GM19238 (cell line): ENCODE measurements at regions not wholly inside any gene's neighbourhood (a gene's known extent, or its start where the extent isn't known, plus 50 kb on each side); places are given as distances from the start of the nearest gene placed in this dataset.
"Not testable (repeated sequence)": the region's sequence is repeated elsewhere in the genome, so short reads cannot be mapped to it uniquely, and the experiment has no call there.

Experiments
- DNase-seq: peaks from one replicate; pipeline ENCODE4 v3.0.0; 2011; ENCODE audit warnings: low spot score; ENCODE audit not compliant: insufficient read length

DNA sequence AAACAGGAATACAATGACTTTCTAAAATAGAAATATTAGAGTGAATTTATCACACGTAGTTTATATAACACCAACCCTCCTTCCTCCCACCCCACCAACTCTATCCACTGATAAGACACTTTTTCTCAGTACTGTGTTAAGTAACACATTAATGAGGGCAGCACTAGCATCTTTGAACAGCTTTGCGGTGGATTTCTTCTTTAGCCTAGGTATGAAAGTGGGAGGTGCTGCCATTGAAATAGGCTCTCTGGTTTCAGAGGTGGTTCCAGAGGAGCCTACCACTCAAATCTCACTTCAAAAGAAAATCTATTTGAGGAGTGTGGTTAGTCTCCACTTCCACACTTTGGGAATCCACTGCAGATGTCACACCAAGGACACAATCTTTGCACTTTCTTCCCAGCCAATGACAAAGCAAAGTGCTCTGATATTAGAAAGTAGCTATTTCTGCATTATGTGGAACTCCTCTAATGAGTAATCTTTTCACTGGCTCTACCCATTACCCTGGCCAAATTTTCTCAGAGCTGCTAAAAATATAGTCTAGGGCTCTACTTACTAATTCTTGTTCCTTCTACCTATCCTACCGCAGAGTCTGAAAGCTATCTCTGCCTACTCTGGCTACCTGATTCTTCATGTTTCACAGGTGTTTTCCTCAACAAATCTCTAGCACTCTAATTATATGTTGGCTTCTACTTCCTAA, 1667.8 kb downstream of the MRPL39 start:
- no peak for DNase-seq

DNA sequence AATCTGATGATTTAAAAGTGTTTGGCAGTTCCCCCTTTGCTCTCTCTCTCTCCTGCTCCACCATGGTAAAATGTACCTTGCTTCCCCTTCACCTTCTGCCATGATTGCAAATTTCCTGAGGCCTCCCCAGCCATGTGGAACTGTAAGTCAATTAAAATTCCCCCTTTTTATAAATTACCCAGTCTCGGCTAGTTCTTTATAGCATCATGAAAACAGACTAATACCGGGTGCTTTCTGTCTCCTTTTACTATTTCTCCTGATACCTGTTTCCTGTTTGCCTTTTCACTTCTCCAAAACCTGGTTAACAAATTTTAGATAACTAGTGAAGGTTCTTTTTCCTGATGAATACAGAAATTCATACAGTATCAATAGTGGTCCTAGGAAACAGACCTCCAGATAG, 1670.3 kb downstream of the MRPL39 start:
- no peak for DNase-seq

DNA sequence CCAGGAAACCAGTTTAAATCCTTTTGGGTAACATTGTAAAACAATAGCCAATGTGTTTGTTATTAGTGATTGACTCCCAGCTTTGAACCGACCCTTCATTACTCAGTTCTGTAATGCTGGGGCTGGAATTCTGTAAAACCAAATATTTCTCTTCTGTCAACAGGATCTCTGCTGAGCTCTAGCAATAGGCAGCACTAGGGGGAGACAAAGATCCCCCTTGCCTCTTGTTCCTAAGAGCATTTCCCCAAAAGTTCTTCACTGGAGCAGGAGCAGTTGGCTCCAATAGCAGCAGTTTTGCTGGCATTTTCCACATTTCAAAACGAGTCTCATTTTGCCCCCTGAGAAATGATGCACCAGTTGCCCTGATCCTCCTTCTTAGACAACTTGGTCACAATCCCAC, 1671.1 kb downstream of the MRPL39 start:
- DNase-seq = no peak

DNA sequence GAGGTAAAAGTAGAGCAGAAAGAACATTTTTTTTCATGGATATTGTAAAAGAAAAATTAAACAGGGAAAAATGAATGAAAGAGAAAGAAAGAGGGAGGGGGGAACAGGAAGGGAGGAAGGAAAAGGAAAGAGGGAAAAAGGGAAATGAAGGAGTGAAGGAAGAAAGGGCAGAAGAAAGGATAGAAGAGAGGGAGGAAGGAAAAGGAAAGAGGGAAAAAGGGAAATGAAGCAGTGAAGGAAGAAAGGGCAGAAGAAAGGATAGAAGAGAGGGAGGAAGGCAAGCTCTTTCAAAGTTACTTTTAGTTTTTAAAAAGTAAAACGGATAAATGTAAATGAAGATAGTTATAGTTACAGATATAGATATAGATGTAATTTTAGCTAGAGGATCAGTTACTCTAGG, 1676.7 kb downstream of the MRPL39 start:
- no peak for DNase-seq

DNA sequence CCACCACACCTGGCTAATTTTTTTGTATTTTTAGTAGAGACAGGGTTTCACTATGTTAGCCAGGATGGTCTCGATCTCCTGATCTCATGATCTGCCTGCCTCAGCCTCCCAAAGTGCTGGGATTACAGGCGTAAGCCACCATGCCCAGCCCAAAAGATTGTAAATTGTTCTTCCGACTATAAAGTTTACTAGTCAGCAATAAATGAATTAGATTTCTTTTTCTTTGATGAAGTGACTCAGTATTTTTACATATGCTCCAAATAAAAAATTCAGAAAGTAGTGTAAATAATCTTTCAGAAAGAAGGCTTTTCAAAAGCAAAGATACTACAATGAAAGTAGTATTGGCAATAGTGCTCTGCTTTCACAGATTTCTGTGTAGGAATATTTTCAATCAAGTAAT, 1680.9 kb downstream of the MRPL39 start:
- not testable (repeated sequence) for DNase-seq

DNA sequence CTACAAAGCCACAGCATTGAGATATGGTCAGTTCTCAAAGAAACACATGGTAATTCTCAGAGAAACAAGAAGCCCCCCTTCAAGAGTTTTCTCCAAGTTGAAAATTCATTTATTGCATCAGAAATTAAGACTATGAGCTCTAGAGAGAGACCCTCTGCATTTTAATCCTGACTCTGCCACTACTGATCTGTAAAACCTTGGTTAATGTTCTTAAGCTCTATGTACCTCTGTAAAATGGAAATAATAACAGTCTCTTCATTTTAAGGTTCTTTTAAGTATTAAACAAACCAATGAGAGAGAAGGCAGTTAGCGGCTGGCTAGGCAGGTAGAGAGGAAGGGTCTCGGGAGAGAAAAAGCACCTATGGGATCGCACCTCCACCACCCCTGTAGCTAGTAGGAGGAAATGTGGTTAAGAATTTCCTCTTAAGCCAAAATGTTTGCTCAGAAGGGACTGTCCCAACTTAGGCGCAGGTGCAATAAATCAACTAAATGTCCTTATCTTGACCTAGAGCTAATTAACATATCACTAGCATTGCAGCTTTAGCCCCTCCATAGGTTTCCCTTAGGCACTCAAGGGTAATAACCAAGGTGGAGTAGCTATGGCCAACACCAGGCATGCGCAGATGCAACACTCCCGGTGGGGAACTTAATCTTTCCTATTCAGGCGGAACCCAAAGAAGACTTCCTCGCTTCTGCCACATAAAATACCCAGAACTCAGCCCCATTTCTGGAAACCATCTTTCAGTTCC, 1685.4 kb downstream of the MRPL39 start:
- no peak for DNase-seq

DNA sequence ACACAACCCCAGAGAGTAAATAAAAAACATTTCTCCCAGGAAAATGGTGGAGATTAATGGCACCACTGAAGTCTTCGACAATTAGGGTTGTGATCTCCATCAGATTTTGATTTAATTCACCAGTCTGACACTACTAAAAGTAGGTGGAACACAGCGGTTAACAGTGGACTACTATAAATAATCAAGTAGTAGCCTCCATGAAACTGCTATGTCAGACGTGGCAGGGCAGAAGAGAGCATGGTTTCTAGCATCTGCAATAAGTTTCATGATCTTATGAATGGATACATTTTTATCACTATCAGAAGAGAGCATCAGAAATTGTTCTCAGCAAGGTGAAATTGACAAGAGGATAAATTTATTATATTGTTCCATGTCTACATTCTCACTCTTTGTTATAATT, 1706.6 kb downstream of the MRPL39 start:
- no peak for DNase-seq

DNA sequence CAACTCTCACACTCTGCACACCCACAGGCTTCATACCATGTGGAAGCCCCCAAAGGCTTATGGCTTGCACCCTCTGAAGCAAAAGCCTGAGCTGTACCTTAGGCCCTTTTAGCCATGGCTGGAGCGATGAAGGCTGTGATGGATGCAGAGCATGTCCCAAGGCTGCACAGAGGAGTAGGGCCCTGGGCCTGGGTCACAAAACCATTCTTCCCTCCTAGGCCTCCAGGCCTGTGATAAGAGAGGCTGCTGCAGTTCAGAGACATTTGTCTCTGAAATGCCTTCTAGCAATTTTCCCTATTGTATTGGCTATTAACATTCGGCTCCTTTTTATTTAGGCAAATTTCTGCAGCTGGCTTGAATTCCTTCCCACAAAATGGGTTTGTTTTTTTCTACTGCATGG, 1707.7 kb downstream of the MRPL39 start:
- no peak for DNase-seq

DNA sequence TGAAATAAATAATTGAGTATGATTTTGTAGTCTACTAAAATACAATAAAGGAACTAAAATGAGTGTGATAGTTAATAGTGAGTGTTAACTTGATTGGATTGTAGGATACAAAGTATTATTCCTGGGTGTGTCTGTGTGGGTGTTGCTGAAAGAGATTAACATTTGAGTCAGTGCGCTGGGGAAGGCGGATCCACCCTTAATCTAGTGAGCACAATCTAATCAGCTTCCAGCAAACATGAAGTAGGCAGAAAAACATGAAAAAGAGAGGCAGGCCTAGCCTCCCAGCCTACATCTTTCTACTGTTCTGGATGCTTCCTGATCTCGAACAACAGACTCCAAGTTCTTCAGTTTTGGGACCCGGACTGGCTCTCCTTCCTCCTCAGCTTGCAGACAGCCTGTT, 1716.6 kb downstream of the MRPL39 start:
- DNase-seq = no peak

DNA sequence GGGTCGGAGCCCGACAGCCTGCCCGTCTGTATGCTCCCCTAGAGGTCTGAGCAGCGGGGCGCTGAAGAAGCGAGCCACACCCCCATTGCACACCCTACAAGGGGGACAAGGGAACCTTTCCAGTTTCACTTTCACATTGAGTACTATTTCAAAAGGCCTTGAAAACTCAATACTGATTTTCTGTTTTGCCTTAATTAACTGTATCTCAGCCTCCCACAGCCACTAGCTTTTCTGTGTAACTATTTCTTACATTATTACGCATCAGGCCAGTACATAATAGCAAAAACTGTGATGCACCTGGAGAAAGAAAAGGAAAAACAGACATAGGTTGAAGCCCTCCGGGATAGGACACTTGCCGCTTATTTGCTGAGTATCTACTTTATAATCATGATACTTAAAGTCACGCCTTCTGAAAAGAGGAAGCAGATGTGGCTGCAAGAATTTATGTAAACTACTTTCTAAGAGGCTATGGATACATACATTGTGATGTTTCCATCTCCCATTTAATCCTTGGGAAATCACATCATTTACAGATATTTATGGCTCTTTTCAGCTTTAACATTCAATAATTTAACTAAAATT, 1719.5 kb downstream of the MRPL39 start:
- no peak for DNase-seq

DNA sequence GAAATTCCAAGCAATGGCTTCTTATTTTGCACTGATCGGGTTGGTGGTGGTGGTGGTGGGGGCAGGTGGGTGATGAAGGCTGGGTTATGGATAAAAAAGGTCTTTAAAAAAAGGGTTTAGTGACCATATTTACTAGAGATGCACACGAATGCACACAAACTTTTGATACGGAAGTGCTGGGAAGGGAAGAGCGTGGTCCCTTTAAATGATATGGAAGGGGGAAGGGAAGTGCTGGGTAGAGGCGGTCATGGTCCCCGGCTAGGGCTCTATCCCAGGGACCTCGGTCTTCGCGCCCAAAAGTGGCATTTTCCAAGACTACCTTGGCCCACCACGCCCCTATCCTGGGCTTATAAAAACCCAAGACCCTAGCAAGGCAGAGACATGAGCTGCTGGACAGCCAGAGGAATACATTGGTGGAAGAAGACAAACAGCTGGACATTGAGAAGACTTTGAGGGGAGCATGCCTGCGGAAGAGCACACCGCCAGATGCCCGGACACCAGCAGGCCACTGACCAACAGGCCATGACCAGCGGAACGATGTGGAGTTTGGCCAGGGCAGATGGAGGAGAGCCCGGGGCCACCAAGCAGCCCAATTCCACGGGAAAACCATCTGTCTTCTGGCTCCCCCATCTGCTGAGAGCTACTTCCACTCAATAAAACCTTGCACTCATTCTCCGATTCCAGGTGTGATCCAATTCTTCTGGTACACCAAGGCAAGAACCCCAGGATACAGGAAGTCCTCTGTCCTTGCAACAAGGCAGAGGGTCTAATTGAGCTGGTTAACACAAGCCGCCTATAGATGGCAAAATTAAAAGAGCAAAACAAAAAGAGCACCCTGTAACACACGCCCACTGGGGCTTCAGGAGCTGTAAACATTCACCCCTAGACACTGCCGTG, 1720.2 kb downstream of the MRPL39 start:
- no peak for DNase-seq

DNA sequence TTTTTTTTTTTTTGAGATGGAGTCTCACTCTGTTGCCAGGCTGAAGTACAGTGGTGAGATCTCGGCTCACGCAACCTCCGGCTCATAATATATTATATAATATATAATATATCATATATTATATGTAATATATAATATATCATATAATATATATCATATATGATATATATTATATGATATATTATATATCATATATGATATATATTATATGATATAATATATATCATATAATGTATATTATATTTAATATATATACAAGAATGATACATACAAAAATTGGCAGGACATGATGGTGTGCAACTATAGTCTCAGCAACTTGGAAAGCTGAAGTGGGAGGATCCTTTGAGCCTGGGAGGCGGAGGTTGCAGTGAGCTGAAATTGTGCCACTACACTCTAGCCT, 1725.5 kb downstream of the MRPL39 start:
- no peak for DNase-seq

DNA sequence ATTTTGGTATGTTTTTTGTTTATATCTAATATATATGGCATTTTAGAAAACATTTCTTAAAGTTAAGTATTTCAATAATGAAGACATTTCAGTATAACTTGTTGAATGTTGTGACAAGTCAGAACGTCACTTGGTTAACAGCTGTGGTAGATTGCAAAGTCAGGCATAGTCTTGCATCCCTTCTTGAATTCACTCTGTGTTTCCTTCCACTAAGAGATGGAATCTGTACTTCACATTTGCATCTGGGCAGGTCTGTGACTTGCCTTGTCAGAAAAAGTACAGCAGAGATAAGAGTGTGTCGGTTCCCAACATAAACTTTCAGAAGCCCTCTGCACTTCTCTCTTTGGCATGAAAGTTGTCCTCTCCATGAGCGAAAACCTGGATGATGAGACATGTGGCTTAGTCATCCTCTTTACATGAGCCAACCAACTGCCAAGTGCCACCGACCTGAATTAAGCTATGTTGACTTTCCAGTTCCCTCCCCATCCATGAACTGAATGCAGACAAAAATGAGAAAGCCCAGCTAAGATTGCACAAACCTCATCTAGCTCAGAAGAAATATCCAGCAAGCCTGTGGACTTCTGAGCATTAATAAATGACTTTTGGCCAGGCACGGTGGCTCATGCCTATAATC, 1730.2 kb downstream of the MRPL39 start:
- no peak for DNase-seq

DNA sequence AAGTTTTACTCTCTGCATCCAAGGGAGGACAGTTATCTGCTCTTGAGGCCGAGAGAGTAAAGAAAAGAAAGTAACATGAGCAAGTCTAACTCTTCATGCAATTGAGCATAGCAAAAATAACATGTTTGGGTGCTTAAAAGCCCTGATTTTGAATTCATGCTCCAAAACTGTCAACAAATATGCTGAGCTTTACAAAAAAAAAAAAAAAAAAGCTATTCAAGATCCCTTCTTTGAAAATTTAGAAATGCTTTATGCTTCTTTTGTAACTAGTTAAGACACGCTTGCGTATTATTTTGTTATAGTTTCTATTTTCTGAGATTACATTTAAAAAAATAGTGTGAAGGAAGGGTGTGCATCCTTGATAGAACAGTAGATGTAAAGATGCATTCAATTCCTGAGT, 1733.0 kb downstream of the MRPL39 start:
- no peak for DNase-seq

DNA sequence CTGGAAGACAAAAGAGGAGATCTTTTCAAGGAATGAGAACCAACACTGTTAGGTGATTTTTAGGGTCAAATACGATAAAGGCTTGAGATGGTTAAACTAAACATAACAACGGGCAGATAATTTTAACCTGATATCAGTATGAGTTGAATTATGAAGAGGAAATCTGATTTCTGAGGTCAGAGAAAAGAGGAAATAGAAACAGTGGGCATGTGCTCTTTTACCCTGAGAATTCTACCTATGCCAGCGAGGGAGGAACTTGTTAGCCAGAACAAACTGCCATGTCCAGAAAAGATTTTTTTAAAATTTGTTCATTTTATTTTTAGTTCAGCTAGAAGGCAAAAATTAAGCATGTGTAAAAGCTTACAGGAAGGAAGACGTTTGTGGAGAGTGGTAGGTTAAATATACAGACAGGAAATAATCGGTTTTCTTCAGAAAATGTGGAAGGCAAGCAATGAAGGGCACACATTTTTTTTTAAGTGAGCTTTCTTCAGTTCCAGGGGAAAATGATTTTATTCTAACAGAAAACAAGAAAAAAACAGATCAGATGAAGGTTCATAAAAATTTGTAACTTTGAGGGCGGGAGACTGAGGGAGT, 1745.3 kb downstream of the MRPL39 start:
- DNase-seq = no peak

DNA sequence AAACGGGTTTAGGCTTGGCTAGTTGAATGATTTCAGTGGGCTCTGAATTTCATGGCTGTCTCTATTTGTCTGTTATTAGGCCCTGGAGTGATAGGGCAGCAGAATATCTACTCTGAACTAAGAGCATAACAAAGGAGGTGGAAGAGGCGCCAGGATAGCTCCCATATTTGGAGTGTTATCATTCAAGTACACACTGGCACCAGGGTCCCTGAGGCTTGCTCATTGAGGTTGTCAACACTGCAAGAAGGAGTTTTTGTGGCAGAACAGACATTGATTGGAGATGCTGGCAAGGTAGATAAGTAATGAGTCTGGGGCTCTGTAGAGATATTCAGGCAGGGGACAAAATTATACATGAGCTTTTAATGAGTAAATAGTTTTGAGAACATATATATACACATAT, 1748.4 kb downstream of the MRPL39 start:
- no peak for DNase-seq

DNA sequence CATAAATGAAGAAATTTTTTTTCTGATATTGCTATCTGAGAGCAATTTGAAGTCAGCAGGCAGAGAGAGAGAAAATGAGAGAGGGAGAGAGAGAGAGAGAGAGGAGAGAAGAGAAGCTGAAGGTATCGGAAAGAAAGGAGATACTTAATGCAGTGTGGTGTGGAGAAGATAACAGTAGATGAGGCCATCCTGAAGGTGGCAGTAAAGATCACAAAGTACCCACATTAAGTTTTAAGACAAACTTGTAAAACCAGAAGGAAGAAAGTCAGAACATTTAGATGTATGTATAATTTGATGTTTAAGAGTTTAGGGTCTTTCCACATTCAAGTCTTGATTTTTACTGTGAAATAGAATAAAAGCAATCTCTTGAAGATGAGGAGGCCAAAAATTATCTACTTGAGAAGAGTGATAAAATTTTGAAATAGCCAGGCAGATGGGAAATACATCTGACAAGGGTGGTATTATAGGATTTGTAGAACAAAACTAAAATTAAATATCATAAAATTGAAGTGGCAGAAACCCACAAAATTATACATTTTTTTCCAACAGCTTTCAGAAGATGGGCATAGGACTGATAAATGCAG, 1753.4 kb downstream of the MRPL39 start:
- peak; percentile 2 for DNase-seq

DNA sequence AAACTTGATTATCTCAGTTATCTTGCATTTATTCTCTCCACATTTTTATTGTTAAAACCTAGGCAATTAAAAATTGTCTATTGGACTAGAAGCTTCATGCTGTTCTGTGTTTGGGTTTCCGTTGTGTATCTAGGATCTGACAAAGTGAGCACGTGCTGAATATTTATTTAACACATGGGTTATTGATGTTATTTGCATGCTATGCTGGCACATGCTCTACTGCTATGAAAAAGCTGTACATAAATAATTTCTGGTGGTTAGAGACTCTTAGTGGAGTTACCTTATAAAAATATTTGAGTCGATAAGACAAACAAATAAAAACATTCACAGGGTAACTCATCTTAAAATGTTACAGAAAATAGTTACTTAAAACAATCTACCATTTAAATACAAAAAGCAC, 1769.7 kb downstream of the MRPL39 start:
- DNase-seq = no peak

DNA sequence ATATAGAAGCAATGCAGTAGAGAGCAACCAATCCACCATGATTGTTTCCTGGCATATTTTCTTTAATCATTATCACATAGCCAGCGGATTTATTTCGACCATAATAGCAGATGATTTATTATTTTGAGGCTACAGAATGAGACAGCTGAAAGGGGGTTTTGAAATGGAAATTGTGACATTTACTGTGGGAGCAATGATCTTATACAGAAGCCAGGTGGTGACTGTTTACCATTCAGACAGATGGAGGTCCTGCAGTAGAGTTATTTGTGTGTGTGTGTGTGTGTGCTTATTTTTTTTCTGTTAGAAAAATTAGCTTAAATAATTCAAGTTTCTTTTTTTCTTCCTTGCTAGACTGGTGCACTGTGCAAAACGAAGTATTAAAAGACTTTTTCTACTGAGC, 1784.5 kb downstream of the MRPL39 start:
- DNase-seq = no peak

DNA sequence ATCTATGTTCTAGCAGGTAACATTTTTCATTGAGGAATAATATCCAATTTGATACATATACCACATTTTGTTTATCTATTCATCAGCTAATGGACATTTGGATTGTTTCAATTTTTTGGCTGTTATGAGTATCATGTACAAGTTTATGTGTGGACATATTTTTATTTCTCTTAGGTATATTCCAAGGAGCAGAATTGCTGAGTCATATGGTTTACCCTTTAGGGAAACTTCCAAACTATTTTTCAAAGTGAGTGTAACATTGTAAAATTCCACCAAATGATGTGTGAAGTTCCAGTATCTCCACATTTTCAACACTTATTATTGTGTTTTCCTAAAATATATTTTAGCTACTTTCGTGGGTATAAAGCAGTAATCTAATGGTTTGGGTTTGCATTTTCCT, 1789.9 kb downstream of the MRPL39 start:
- no peak for DNase-seq

DNA sequence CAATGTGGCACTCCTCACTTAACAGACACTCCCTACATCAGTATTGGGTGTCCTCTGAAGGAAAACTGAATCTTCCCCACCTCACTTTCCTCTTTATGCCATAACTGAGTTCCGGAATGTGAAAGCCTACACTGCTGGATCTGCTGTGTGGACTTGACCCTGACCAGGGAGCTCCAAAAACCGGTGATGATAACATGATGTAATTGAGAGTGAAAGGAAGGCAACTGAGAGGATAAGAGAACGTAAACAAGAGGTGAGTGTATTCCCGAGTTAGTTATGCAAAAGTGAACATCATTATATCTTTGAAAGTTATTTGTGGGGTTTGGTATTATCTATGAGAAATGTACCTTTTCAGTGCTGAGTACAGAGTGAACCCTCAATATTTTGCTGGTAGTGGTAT, 1794.8 kb downstream of the MRPL39 start:
- DNase-seq = no peak
